GM12878 (cell line): ENCODE measurements at regions not wholly inside any gene's neighbourhood (a gene's known extent, or its start where the extent isn't known, plus 50 kb on each side); places are given as distances from the start of the nearest gene placed in this dataset.

Source experiments
- ATAC-seq: fragments of 200-7000 bp; cut with Tn5 transposase; 3 replicates; pipeline ENCODE4 v1.9.1; 2020; ENCODE audit warnings: mild to moderate bottlenecking, moderate library complexity
- BruUV-seq: library from RNA; stranded (reverse); fragments of 400-500 nt; replicated peaks from 2 replicates; lab custom pipeline; 2021; lab: Mats Ljungman, UMichigan
- CTCF ChIA-PET: fragments of 300-600 bp; sonication (Branson Sonifier 250); formaldehyde crosslinking; extraction: SDS; loops from one replicate; lab custom pipeline; 2021; ENCODE audit warnings: inconsistent platforms; lab: Yijun Ruan, JAX
- POLR2A ChIA-PET: fragments of 350-600 bp; formaldehyde crosslinking; extraction: SDS; loops from one replicate; lab custom pipeline; 2021; ENCODE audit warnings: inconsistent platforms; lab: Charles Lee
- RAD21 ChIA-PET: fragments of 300-600 bp; sonication (Branson Sonifier 250); formaldehyde crosslinking; loops from one replicate; lab custom pipeline; 2023; ENCODE audit warnings: antibody characterized with exemption; ENCODE audit not compliant: unreplicated experiment; lab: Charles Lee
- SMC1A ChIA-PET: fragments of 300-600 bp; sonication (Branson Sonifier 250); formaldehyde crosslinking; loops from one replicate; lab custom pipeline; 2023; ENCODE audit not compliant: unreplicated experiment, uncharacterized antibody; lab: Charles Lee
- DNase-seq: peaks from one replicate; pipeline ENCODE4 v3.0.0-alpha.2; 2011; ENCODE audit warnings: low read depth, low spot score
- FAIRE-seq: peaks from 3 replicates; lab custom pipeline; 2011; peaks lifted over from hg19 to GRCh38; lab: Jason Lieb, UNC
- H2AFZ ChIP-seq: 2 replicates; pipeline ENCODE4 v1.6.0; 2011; ENCODE audit warnings: low read depth, low read length, control low read depth; ENCODE audit not compliant: control insufficient read depth
- H3K27ac ChIP-seq: 2 replicates; pipeline ENCODE4 v1.5.1; 2011; ENCODE audit warnings: control low read depth; ENCODE audit not compliant: control insufficient read depth, insufficient read depth
- H3K27me3 ChIP-seq, 2 experiments: replicated peaks in 1 of 2; 2 replicates each; pipeline versions ENCODE4 v1.6.0 to v1.6.1; 2011; ENCODE audit warnings: low read length in 1 of 2; ENCODE audit not compliant: control insufficient read depth in 2 of 2, insufficient read depth in 2 of 2
- H3K36me3 ChIP-seq, 2 experiments: 2 replicates each; pipeline ENCODE4 v1.5.1; 2011; ENCODE audit warnings: low read length in 1 of 2; ENCODE audit not compliant: control insufficient read depth in 2 of 2, insufficient read depth in 2 of 2
- H3K4me1 ChIP-seq: 2 replicates; pipeline ENCODE4 v1.6.1; 2011; ENCODE audit warnings: mild to moderate bottlenecking, low read length, moderate library complexity, mixed read lengths; ENCODE audit not compliant: control insufficient read depth, insufficient read depth
- H3K4me2 ChIP-seq: 2 replicates; pipeline ENCODE4 v1.6.0; 2011; ENCODE audit warnings: control low read depth; ENCODE audit not compliant: control insufficient read depth, insufficient read depth
- H3K4me3 ChIP-seq: fragments of 200-600 bp; sonication (generic); 2 replicates; pipeline ENCODE4 v1.5.1; 2016
- H3K79me2 ChIP-seq: 2 replicates; pipeline ENCODE4 v1.6.0; 2011; ENCODE audit warnings: low read length; ENCODE audit not compliant: control insufficient read depth, insufficient read depth
- H3K9ac ChIP-seq: 2 replicates; pipeline ENCODE4 v1.8.0; 2011; ENCODE audit warnings: low read length, control low read depth, mixed read lengths; ENCODE audit not compliant: control insufficient read depth, insufficient read depth
- H3K9me3 ChIP-seq: replicated peaks from 3 replicates; pipeline ENCODE4 v1.5.1; 2011; ENCODE audit warnings: mild to moderate bottlenecking, low read length; ENCODE audit not compliant: control insufficient read depth, insufficient read depth
- H4K20me1 ChIP-seq: 2 replicates; pipeline ENCODE4 v1.6.0; 2011; ENCODE audit not compliant: control insufficient read depth, insufficient read depth
- ATF7 ChIP-seq: fragments of 450-650 bp; IDR thresholded peaks from 2 replicates; pipeline ENCODE4 v1.6.1; 2016; ENCODE audit warnings: low read depth, mild to moderate bottlenecking
- CHD1 ChIP-seq: IDR thresholded peaks from 2 replicates; pipeline ENCODE4 v1.6.1; 2012; ENCODE audit warnings: low read depth, low read length, improper control_type of control experiment
- HDAC6 ChIP-seq: fragments of 200-600 bp; sonication (generic); IDR thresholded peaks from one replicate; pipeline ENCODE4 v1.8.0; 2017; ENCODE audit warnings: antibody characterized with exemption; ENCODE audit not compliant: unreplicated experiment
- MAX ChIP-seq: IDR thresholded peaks from 2 replicates; pipeline ENCODE4 v1.6.1; 2012; ENCODE audit warnings: low read depth, low read length, improper control_type of control experiment
- NR2C1 ChIP-seq: fragments of 450-650 bp; IDR thresholded peaks from 2 replicates; pipeline ENCODE4 v1.6.1; 2017; ENCODE audit warnings: antibody characterized with exemption, mild to moderate bottlenecking, moderate library complexity
- PML ChIP-seq: IDR thresholded peaks from 2 replicates; pipeline ENCODE4 v1.6.1; 2012; ENCODE audit warnings: low read length, inconsistent platforms
- RAD51 ChIP-seq: fragments of 450-650 bp; IDR thresholded peaks from 2 replicates; pipeline ENCODE4 v1.6.1; 2016; ENCODE audit warnings: moderate library complexity, mild to moderate bottlenecking, inconsistent platforms
- REST ChIP-seq: IDR thresholded peaks from 2 replicates; pipeline ENCODE4 v1.6.1; 2012; ENCODE audit warnings: mild to moderate bottlenecking, low read depth, low read length
- ZZZ3 ChIP-seq: IDR thresholded peaks from 2 replicates; pipeline ENCODE4 v1.6.1; 2011; ENCODE audit warnings: low read depth; ENCODE audit not compliant: control insufficient read depth, insufficient read length
- WGBS: methylation state at CpG from one replicate; pipeline ENCODE4 v1.1.6; 2016; ENCODE audit warnings: low lambda C conversion rate; ENCODE audit not compliant: insufficient replicate concordance, insufficient coverage; ENCODE audit errors: missing lambda C conversion rate; 5-methylcytosine and 5-hydroxymethylcytosine counted together
- in situ Hi-C: fragments of 300-500 bp; cut with MboI; formaldehyde crosslinking; loops from 9 replicates; pipeline ENCODE4 v1.14.3; 2018; ENCODE audit warnings: mixed read lengths
- intact Hi-C: fragments of 100-400 bp; cut with micrococcal nuclease; formaldehyde crosslinking; loops from one replicate; pipeline ENCODE4 v1.14.2; 2022; ENCODE audit not compliant: unreplicated experiment

DNA sequence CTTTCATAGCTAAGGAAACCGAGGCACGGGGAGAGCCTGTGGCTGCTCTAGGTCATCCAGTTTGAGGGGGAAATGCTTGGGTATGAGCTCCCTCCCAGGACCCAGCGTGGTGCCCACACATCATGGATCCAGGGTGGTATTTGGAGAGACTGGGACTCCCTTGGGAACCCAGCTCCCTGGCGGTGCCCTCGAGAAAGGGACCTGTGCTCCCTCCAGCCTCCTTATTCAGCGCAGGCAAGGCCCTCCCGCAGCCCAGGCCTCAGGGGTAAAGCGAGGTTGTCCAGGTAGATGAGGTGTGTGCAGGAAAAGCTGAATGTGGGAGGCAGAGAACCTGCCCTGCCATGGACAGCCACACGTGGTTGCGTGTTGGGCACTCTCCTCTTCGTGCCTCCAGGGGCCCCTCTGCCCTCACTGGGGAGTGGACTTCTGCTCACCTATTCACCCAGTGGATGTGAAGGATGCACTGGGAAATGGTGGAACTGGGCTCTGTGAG, 53.8 kb upstream of the GPR78 start:
- FAIRE-seq (no peak), ATAC-seq (no peak), DNase-seq (no peak)
- CTCF ChIA-PET, result no interaction called here
- no peaks in the 10 kb centered on the region for H4K20me1 ChIP-seq
- SMC1A ChIA-PET, result interaction anchor here (0.6 kb wide), 1 partner anchor 230 kb away, joined by 3 read pairs; no protein-coding TSS in a partner anchor
- no peak overlapping the region for H3K4me3 ChIP-seq
- 59% methylated on average over 11 of the region's 11 CpGs for WGBS
- H3K4me1 ChIP-seq, result no peaks in the 10 kb centered on the region
- TF ChIP-seq REST (no peak), RAD51 (no peak), ATF7 (no peak), CHD1 (no peak), NR2C1 (no peak), ZZZ3 (no peak), MAX (no peak), PML (no peak), HDAC6 (no peak)
- no TSS peak for BruUV-seq
- POLR2A ChIA-PET, result interaction anchor here (0.6 kb wide), 1 partner anchor 75 kb away, joined by 3 read pairs; no protein-coding TSS in a partner anchor
- no peak overlapping the region for H3K27ac ChIP-seq
- RAD21 ChIA-PET, result no interaction called here
- no peak overlapping the region for H3K9ac ChIP-seq
- H3K4me2 ChIP-seq, result no peak overlapping the region
- in situ Hi-C loops, result no loop called here
- H3K27me3 ChIP-seq, result no peaks in the 10 kb centered on the region
- H3K9me3 ChIP-seq, result peaks cover 3% of the 10 kb centered on the region; the same call in 1 of the 3 replicates
- no peaks in the 10 kb centered on the region for H3K36me3 ChIP-seq
- no peaks in the 10 kb centered on the region for H3K79me2 ChIP-seq
- H2AFZ ChIP-seq, result no peak overlapping the region
- intact Hi-C loops, result no loop called here
